ENCODE measurements at regions not wholly inside any gene's neighbourhood (a gene's known extent, or its start where the extent isn't known, plus 50 kb on each side); places are given as distances from the start of the nearest gene placed in this dataset.

GRCh38 chr3:105051972-105052371, 314.7 kb upstream of the ALCAM start:
- TF ChIP-seq GATA3 (IDR thresholded peaks at IDR 0.05; ENCODE audit: low read depth, low read length) = no peak
- TF ChIP-seq GATA2 (IDR thresholded peaks at IDR 0.05; ENCODE audit: low read depth, low read length) = no peak
